ENCODE measurements at regions not wholly inside any gene's neighbourhood (a gene's known extent, or its start where the extent isn't known, plus 50 kb on each side); places are given as distances from the start of the nearest gene placed in this dataset.

DNA sequence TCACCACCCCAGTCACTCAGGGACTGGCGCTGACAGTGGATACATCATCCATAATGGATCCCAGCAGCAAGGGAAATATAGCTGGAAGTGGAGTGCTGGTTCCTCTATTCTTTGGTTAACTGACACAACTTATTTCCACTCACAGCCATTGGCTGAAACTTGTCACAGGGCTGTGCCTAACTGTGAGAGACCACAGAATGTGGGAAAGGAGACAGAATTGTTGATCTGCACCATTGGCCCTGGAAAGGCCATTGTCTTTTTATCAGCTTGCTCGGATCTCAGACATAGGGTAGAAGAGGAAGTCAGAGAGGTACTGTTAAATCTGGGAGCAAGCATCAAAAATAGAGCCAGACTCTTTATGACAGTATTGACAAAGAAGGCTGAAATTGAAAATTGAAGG, 451.3 kb downstream of the AJAP1 start:
- TF ChIP-seq, protein P1, sequence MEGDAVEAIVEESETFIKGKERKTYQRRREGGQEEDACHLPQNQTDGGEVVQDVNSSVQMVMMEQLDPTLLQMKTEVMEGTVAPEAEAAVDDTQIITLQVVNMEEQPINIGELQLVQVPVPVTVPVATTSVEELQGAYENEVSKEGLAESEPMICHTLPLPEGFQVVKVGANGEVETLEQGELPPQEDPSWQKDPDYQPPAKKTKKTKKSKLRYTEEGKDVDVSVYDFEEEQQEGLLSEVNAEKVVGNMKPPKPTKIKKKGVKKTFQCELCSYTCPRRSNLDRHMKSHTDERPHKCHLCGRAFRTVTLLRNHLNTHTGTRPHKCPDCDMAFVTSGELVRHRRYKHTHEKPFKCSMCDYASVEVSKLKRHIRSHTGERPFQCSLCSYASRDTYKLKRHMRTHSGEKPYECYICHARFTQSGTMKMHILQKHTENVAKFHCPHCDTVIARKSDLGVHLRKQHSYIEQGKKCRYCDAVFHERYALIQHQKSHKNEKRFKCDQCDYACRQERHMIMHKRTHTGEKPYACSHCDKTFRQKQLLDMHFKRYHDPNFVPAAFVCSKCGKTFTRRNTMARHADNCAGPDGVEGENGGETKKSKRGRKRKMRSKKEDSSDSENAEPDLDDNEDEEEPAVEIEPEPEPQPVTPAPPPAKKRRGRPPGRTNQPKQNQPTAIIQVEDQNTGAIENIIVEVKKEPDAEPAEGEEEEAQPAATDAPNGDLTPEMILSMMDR (IDR thresholded peaks at IDR 0.05) = no peak
- no peak for TF ChIP-seq POLR2A (IDR thresholded peaks at IDR 0.05)
- no peak for TF ChIP-seq POLR2AphosphoS5 (IDR thresholded peaks at IDR 0.05)

All from breast epithelium (tissue), 3 donors.